ENCODE measurements at regions not wholly inside any gene's neighbourhood (a gene's known extent, or its start where the extent isn't known, plus 50 kb on each side); places are given as distances from the start of the nearest gene placed in this dataset.
"Not testable (repeated sequence)": the region's sequence is repeated elsewhere in the genome, so short reads cannot be mapped to it uniquely, and the experiment has no call there.

DNA sequence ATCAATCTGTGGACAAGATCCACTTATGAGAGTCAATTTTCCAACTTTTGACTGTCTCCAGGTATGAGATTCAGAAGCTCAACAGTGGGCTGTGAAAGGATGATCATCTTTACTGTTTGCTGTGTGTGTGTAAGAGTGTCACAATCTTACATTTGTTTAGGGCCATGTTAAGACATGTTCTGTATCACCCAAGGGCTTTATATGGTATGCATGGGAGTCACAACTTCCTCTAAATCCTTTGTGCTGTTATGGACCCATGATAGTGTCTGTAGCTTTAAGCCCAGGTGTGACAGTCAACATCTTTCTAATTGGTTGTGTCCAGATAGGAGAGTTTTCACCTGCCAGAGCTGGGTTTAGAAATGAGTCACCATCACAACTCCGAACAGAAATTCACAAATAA is 70.2 kb downstream of the ZNF726 start:
- not testable (repeated sequence) for H3K36me3 Mint-ChIP-seq, H3K27me3 Mint-ChIP-seq, H3K4me3 Mint-ChIP-seq, H3K9me3 Mint-ChIP-seq, H3K27ac Mint-ChIP-seq, H3K4me1 Mint-ChIP-seq

DNA sequence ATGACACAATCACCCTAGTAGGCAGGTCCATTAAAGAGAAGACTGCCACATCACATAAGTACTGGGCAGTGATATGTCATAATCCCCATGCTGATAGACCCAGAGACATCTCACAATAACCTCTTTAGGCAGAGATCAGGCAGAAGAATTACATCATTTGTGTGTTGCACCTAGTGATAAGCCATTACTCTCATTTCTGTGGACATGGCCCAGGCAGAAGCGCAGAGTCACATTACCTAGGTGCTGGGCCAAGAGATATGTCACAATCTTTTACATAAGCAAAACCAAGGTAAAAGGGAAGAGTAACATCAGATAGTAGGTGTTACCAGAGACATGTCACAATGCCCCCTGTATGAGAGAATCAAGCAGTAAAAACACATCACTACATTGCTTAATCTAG is 71.9 kb downstream of the ZNF726 start:
- Mint-ChIP-seq H3K36me3 (no peaks in the 10 kb centered on the region), H3K4me1 (peaks cover 3% of the 10 kb centered on the region), H3K27me3 (no peaks in the 10 kb centered on the region), H3K27ac (no peak overlapping the region), H3K4me3 (no peak overlapping the region), H3K9me3 (no peaks in the 10 kb centered on the region)

- Mint-ChIP-seq H3K27ac (no peak overlapping the region), H3K9me3 (peaks cover 10% of the 10 kb centered on the region), H3K4me1 (peaks cover 13% of the 10 kb centered on the region), H3K27me3 (no peaks in the 10 kb centered on the region), H3K4me3 (no peak overlapping the region), H3K36me3 (peaks cover 2% of the 10 kb centered on the region)
Measured at GRCh38 chr19:23991170-23991569, 76.5 kb downstream of the ZNF726 start.

DNA sequence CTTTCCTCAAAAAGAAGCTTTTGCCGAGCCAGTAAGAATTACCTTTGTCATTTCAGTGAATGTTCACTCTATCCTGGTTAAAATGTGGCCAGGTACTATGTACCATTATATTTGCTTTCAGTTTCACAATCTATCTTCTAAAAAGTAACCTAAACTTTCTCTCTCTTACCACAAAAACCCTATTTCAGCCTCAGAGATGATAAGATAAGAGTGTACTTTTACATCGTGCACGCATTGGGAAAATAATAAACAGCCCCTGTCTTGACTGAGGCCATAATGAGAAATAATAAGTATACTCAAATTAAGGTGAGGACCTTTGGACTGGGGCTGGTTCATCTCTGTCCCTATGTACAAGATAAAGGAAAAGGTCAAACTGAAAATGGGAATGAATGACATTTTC is 77.7 kb downstream of the ZNF726 start:
- Mint-ChIP-seq H3K36me3 (peaks cover 2% of the 10 kb centered on the region), H3K9me3 (peaks cover 22% of the 10 kb centered on the region), H3K4me1 (peaks cover 13% of the 10 kb centered on the region), H3K27ac (no peak overlapping the region), H3K4me3 (peak overlapping the region; percentile 11), H3K27me3 (no peaks in the 10 kb centered on the region)

- H3K36me3 Mint-ChIP-seq = peaks cover 2% of the 10 kb centered on the region
- no peaks in the 10 kb centered on the region for H3K27me3 Mint-ChIP-seq
- no peak overlapping the region for H3K4me3 Mint-ChIP-seq
- peaks cover 13% of the 10 kb centered on the region for H3K4me1 Mint-ChIP-seq
- peaks cover 31% of the 10 kb centered on the region for H3K9me3 Mint-ChIP-seq
- H3K27ac Mint-ChIP-seq = no peak overlapping the region
Measured at GRCh38 chr19:23993440-23993839, 78.8 kb downstream of the ZNF726 start.

- Mint-ChIP-seq H3K36me3 (peaks cover 2% of the 10 kb centered on the region), H3K4me1 (peaks cover 11% of the 10 kb centered on the region), H3K27ac (no peak overlapping the region), H3K27me3 (no peaks in the 10 kb centered on the region), H3K4me3 (no peak overlapping the region), H3K9me3 (peaks cover 37% of the 10 kb centered on the region)
Measured at GRCh38 chr19:23996549-23996948, 81.9 kb downstream of the ZNF726 start.

DNA sequence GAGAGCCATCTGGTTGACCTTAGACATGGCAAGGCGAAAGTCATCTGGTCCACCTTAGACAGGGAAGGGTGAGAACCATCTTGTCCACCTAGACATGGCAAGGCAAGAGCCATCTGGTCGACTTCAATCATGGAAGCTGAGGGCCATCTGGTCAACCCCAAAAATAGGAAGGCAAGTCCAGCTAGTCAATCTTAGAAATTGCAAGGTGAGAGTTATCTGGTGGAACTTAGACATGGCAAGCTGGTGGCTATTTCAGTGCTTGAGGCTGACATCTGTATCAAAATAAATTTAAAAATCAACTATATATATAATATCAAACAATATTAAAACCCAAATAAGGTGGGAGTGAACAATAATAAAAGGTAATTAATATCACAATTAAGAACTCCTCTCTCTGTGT is 83.9 kb downstream of the ZNF726 start:
- peaks cover 37% of the 10 kb centered on the region for H3K9me3 Mint-ChIP-seq
- no peak overlapping the region for H3K4me3 Mint-ChIP-seq
- no peaks in the 10 kb centered on the region for H3K4me1 Mint-ChIP-seq
- H3K27ac Mint-ChIP-seq = no peak overlapping the region
- peaks cover 2% of the 10 kb centered on the region for H3K36me3 Mint-ChIP-seq
- H3K27me3 Mint-ChIP-seq = no peaks in the 10 kb centered on the region

DNA sequence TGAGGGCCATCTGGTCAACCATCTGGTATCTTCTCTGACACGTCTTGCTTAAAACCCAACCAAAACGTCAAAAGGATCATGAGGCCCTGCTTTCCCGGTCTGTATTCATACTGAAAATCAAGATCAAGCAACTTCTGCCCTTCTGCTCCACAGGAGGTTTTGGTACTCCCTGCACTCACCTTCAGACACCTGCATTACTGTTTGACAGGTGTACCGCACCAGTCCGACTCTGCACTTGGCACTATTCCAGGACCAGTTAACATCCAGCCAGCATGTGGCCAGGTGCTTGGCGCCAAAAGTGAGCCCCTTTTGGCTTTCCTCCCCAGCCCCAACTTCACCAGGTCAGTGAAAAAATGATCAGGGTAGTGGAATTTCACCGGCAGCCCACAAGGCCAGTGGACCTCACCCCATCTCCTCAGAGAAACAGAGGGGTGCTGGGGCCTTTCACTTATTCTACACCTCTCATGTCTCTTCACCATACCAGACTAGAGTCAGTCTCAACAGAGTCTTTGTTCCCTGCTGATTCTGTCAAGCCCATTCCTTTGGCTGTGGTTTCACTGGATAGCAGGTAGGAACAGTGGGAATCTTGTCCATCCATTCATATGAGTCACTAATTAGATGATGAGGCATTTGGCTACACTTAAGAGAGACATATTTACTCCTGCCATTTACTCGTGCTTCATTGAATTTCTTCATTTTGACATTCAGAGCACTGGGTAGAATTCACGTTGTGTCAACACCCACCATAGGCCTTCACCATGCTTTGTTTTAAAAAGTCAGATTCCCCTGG is 85.3 kb downstream of the ZNF726 start:
- Mint-ChIP-seq H3K27me3 (no peaks in the 10 kb centered on the region), H3K27ac (no peak overlapping the region), H3K36me3 (peaks cover 2% of the 10 kb centered on the region), H3K9me3 (peaks cover 30% of the 10 kb centered on the region), H3K4me3 (no peak overlapping the region), H3K4me1 (no peaks in the 10 kb centered on the region)

GRCh38 chr19:24000656-24001055 is 86.0 kb downstream of the ZNF726 start:
- Mint-ChIP-seq H3K27ac (no peak overlapping the region), H3K36me3 (peaks cover under 1% of the 10 kb centered on the region), H3K27me3 (no peaks in the 10 kb centered on the region), H3K4me3 (no peak overlapping the region), H3K4me1 (no peaks in the 10 kb centered on the region), H3K9me3 (peaks cover 27% of the 10 kb centered on the region)

DNA sequence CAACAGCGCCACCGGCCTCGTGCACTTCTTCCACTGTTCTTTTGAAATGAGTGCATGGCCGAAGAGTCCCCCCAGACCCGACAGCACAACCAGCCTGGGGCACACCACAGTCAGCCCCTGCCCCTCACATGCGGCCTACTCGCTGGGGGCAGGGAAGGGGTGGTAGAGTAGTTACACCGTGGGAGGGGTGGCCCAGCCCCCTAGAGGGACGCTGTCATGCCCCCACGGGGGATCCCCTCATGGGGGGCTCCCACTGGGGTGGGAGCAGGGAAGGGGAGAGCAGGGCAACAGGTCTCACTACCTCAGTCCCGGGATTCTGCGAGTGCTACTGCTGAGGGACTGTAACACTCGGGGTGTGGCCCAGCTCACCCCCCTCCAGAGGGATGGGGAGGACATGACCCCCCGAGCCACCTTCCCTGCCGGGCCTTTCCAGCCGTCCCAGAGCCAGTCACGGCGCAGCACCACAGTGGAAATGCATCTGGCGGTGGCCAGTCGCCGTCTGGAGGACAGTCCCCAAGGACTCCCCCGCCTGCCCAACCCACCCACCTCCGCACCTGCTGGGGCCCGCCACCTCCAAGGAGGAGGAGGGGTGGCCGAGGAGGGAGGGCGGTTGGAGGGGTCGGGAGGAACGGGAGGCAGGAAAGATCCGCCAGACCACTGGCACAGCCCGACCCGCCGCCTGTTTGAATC is 84.6 kb upstream of the ZNF254 start:
- no peaks in the 10 kb centered on the region for H3K27me3 Mint-ChIP-seq

GRCh38 chr19:24003537-24003936 is 83.5 kb upstream of the ZNF254 start:
- Mint-ChIP-seq H3K36me3 (no peaks in the 10 kb centered on the region), H3K27ac (no peak overlapping the region), H3K4me3 (no peak overlapping the region), H3K4me1 (no peaks in the 10 kb centered on the region), H3K27me3 (no peaks in the 10 kb centered on the region), H3K9me3 (peaks cover 6% of the 10 kb centered on the region)

More for the DNA sequence above, 84.6 kb upstream of the ZNF254 start:
- peaks cover 14% of the 10 kb centered on the region for H3K9me3 Mint-ChIP-seq
- no peaks in the 10 kb centered on the region for H3K36me3 Mint-ChIP-seq
- no peaks in the 10 kb centered on the region for H3K4me1 Mint-ChIP-seq
- no peak overlapping the region for H3K27ac Mint-ChIP-seq
- H3K4me3 Mint-ChIP-seq = no peak overlapping the region

DNA sequence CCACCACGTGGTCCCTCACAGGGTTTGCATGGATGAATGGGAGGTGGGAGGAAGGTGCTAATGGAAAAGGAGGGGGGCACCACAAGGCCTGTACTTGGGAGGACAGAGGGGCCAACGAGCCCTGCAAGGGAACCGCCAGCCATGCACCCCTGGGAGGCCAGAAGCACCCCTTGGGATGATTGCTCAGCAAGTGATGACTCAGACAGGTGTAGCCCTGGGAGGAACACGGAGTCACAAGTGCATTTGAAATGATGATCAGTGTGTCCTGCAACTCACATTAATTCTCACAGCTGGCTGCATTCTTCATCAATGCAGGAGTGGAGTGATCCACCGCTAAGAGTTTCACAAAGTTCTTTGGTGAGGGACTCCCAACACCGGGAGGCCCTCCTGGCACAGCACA is 82.8 kb upstream of the ZNF254 start:
- peaks cover 2% of the 10 kb centered on the region for H3K9me3 Mint-ChIP-seq
- no peak overlapping the region for H3K4me3 Mint-ChIP-seq
- no peaks in the 10 kb centered on the region for H3K4me1 Mint-ChIP-seq
- H3K27me3 Mint-ChIP-seq = no peaks in the 10 kb centered on the region
- no peaks in the 10 kb centered on the region for H3K36me3 Mint-ChIP-seq
- no peak overlapping the region for H3K27ac Mint-ChIP-seq

DNA sequence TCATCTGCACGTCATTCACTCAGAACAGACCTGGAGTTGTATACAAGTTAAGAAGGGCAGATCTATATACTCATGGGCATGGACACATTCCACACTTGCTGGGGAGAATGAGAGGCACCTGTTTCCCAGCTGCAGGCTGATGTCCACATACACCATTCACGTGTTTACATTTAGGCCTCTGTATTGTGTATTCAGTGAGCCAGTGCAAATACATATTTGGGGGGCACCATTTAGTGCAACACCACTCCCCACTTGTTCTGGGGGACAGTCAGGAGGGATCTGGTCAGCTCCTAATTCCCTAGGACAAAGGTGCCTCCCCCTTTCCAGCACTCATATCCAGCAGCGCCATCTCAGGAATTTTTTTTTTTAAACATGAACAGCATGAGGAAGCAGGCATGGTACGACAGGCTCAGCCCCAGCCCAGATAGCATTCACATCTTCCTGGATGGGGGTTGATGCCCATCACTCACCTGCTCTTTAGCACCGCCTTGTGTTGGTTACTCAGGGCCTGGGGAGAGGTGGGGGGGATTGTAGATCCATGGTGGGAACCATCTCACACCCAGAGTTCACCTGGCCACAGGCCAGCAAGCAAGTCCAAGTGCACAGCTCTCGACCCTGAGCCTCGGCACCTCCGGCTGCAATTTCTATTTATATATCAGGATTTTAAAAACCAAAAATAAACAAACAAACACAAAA is 56.9 kb upstream of the ZNF254 start:
- H3K27me3 Mint-ChIP-seq = no peaks in the 10 kb centered on the region
- no peak overlapping the region for H3K4me3 Mint-ChIP-seq
- H3K9me3 Mint-ChIP-seq = no peaks in the 10 kb centered on the region
- peaks cover 2% of the 10 kb centered on the region for H3K36me3 Mint-ChIP-seq
- peaks cover 27% of the 10 kb centered on the region for H3K4me1 Mint-ChIP-seq
- H3K27ac Mint-ChIP-seq = no peak overlapping the region

GRCh38 chr19:24032651-24033050 is 54.3 kb upstream of the ZNF254 start:
- peak overlapping the region; percentile 77 for H3K27ac Mint-ChIP-seq
- peaks cover 3% of the 10 kb centered on the region for H3K36me3 Mint-ChIP-seq
- H3K27me3 Mint-ChIP-seq = no peaks in the 10 kb centered on the region
- peak overlapping the region; percentile 99 for H3K4me3 Mint-ChIP-seq
- H3K9me3 Mint-ChIP-seq = no peaks in the 10 kb centered on the region
- peaks cover 48% of the 10 kb centered on the region for H3K4me1 Mint-ChIP-seq

GRCh38 chr19:24033301-24033962 is 53.6 kb upstream of the ZNF254 start:
- no peaks in the 10 kb centered on the region for H3K9me3 Mint-ChIP-seq
- peak overlapping the region; percentile 96 for H3K27ac Mint-ChIP-seq
- peaks cover 56% of the 10 kb centered on the region for H3K4me1 Mint-ChIP-seq
- peaks cover 3% of the 10 kb centered on the region for H3K36me3 Mint-ChIP-seq
- no peaks in the 10 kb centered on the region for H3K27me3 Mint-ChIP-seq
- H3K4me3 Mint-ChIP-seq = peak overlapping the region; percentile 99

Measured in activated naive CD4-positive, alpha-beta T cell treated with anti-CD3 and anti-CD28 coated beads, Interleukin-2, amount 50 U/mL, for 24 hours (primary cell).